ENCODE measurements at regions not wholly inside any gene's neighbourhood (a gene's known extent, or its start where the extent isn't known, plus 50 kb on each side); places are given as distances from the start of the nearest gene placed in this dataset.

GRCh38 chr7:26051021-26051420 is 101.0 kb upstream of the NFE2L3 start:
- Mint-ChIP-seq H3K27me3 (ENCODE audit: unreplicated experiment) (no peaks in the 10 kb centered on the region), H3K9me3 (ENCODE audit: unreplicated experiment) (no peaks in the 10 kb centered on the region), H3K4me1 (ENCODE audit: unreplicated experiment) (no peaks in the 10 kb centered on the region), H3K36me3 (ENCODE audit: low read depth, unreplicated experiment) (no peaks in the 10 kb centered on the region), H3K4me3 (ENCODE audit: unreplicated experiment) (no peak overlapping the region), H3K27ac (ENCODE audit: unreplicated experiment) (no peak overlapping the region)
- no peak for TF ChIP-seq CTCF (IDR thresholded peaks at IDR 0.05; ENCODE audit: unreplicated experiment)
- DNase-seq (ENCODE audit: low spot score): no peak

GRCh38 chr7:26052706-26053105 is 99.3 kb upstream of the NFE2L3 start:
- H3K9me3 Mint-ChIP-seq (ENCODE audit: unreplicated experiment): no peaks in the 10 kb centered on the region
- no peak overlapping the region for H3K4me3 Mint-ChIP-seq (ENCODE audit: unreplicated experiment)
- H3K27me3 Mint-ChIP-seq (ENCODE audit: unreplicated experiment): no peaks in the 10 kb centered on the region

DNA sequence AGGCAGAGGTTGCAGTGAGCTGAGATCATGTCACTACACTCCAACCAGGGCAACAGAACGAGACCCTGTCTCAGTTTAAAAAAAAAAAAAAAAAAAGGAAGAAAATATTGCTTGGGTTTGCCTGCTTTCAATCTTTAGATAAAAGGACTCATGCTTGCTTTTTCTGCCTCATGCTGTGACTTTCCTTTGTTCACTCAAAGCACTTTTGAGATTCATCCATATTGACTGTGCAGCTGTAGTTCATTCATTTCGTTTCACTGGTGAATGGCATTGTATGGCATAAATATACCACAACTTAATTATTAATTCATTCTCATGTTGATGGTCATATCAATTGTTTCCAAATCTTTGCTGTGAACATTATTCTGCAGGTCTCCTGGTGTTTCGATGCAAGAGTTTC is 97.6 kb upstream of the NFE2L3 start:
- no peak for TF ChIP-seq CTCF (IDR thresholded peaks at IDR 0.05; ENCODE audit: unreplicated experiment)

More at GRCh38 chr7:26052706-26053105, 99.3 kb upstream of the NFE2L3 start:
- TF ChIP-seq CTCF (IDR thresholded peaks at IDR 0.05; ENCODE audit: unreplicated experiment): no peak
- no peak for DNase-seq (ENCODE audit: low spot score)
- no peaks in the 10 kb centered on the region for H3K4me1 Mint-ChIP-seq (ENCODE audit: unreplicated experiment)
- H3K36me3 Mint-ChIP-seq (ENCODE audit: low read depth, unreplicated experiment): no peaks in the 10 kb centered on the region
- H3K27ac Mint-ChIP-seq (ENCODE audit: unreplicated experiment): no peak overlapping the region

GRCh38 chr7:26055241-26055640 is 96.8 kb upstream of the NFE2L3 start:
- H3K36me3 Mint-ChIP-seq (ENCODE audit: low read depth, unreplicated experiment): no peaks in the 10 kb centered on the region

More for the DNA sequence above, 97.6 kb upstream of the NFE2L3 start:
- Mint-ChIP-seq H3K4me3 (ENCODE audit: unreplicated experiment) (no peak overlapping the region), H3K9me3 (ENCODE audit: unreplicated experiment) (no peaks in the 10 kb centered on the region), H3K4me1 (ENCODE audit: unreplicated experiment) (no peaks in the 10 kb centered on the region), H3K27me3 (ENCODE audit: unreplicated experiment) (no peaks in the 10 kb centered on the region), H3K36me3 (ENCODE audit: low read depth, unreplicated experiment) (no peaks in the 10 kb centered on the region), H3K27ac (ENCODE audit: unreplicated experiment) (no peak overlapping the region)
- no peak for DNase-seq (ENCODE audit: low spot score)

More at GRCh38 chr7:26055241-26055640, 96.8 kb upstream of the NFE2L3 start:
- no peaks in the 10 kb centered on the region for H3K27me3 Mint-ChIP-seq (ENCODE audit: unreplicated experiment)
- H3K4me3 Mint-ChIP-seq (ENCODE audit: unreplicated experiment): no peak overlapping the region
- H3K9me3 Mint-ChIP-seq (ENCODE audit: unreplicated experiment): no peaks in the 10 kb centered on the region
- DNase-seq (ENCODE audit: low spot score): no peak
- H3K4me1 Mint-ChIP-seq (ENCODE audit: unreplicated experiment): no peaks in the 10 kb centered on the region
- no peak for TF ChIP-seq CTCF (IDR thresholded peaks at IDR 0.05; ENCODE audit: unreplicated experiment)
- no peak overlapping the region for H3K27ac Mint-ChIP-seq (ENCODE audit: unreplicated experiment)
